Stimulated activated CD4-positive, alpha-beta T cell treated with anti-CD3 and anti-CD28 coated beads, Interleukin-1b, Interleukin-23, amount 100 ng/mL, for 1 hour (primary cell): ENCODE measurements at regions not wholly inside any gene's neighbourhood (a gene's known extent, or its start where the extent isn't known, plus 50 kb on each side); places are given as distances from the start of the nearest gene placed in this dataset.

Experiments used
- DNase-seq, 2 donors: peaks; one replicate each; pipeline ENCODE4 v3.0.0-alpha.2; 2020; ENCODE audit warnings: low read depth in 2 of 2

DNA sequence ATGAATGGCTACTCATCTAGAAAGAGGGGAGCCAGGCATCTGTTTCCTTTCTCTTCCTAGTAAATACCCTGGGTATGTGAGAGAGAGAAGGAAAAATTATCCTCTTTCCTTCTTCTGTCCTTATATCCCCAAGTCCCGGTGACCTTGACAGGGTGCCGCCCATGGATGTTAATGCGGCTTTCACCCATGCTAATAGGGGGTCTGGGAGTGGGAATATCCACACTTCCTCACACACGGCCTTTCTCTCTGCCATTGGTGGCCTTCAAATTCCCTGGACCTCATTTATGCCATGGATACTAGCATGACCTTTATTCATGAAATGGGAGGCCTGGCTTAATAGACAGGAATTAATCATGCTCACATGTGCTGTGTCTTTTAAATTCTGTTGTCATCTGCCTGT is 159.0 kb upstream of the NOX3 start:
- no peak for DNase-seq

DNA sequence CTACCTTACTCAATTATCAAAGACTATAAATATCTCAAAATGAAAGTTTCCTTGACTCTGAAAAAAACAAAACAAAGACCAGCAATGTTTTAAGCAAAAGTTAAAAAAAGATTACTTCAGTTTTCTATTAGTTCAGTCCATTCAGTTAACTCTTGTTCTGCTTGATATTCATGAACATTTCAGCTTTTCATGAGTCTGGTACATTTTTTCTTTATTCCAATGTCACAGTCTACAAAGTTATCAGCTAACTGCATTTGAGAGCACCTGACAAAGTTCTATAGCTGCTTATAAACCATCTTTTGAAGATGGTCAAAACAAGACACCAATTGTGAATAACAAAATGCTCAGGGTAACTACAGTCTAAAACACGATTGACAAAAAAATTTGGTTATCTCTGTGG is 156.1 kb upstream of the NOX3 start:
- DNase-seq, result no peak

DNA sequence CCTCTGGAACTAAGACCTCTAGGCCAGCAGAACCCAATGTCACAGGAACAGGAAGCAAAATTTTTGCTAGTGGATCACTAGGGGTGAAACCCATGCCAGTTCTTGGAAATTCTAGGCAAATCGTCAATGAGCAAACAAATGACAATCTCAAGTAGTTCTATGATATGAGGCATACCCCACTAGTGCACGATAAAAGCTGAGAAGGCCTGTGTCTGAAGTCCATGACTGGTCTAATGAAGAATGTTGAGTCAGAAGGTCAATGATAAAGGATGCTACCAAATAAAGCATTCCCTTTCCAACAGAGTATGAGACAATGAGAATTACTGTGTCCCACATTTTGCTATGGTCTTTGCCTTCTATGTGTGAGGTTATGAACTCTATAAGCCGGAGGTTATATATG is 149.4 kb upstream of the NOX3 start:
- no peak for DNase-seq

DNA sequence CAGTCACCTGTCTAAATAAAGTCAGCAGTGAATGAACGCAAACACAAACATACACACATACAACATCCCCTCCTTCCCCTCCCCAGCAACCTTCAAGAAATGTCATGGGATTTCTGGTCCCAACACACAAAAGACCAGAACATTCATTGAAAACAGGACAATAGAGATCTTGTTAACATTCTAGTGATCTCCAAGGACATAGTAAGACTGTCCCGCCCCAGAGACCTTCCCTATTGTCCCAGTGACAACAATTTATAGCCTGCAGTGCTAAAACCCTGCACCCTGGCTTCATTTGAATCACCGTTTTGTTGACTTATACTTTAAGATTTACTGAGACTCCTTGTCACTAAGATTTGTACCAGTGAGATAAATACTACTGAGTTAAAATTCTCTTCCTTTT is 143.9 kb upstream of the NOX3 start:
- DNase-seq, result no peak

DNA sequence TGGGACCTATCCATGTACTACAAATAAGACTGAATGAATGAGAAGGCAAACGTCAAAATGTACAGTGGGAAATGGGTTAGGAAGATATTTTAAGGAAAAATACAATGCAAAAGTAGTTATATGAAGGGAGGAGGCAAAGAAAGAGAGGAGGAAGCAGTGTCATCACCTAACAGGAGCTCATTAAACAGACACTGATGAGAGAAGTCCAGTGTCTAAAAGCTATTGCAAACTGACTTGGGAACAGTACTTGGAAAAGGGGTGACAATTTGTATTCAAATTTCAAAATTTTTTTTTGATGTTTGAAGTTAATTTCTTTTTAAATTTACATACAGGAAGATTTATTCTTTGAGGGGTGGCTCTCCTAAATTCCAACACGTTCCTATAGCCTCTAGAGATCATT is 143.5 kb upstream of the NOX3 start:
- DNase-seq, result no peak

DNA sequence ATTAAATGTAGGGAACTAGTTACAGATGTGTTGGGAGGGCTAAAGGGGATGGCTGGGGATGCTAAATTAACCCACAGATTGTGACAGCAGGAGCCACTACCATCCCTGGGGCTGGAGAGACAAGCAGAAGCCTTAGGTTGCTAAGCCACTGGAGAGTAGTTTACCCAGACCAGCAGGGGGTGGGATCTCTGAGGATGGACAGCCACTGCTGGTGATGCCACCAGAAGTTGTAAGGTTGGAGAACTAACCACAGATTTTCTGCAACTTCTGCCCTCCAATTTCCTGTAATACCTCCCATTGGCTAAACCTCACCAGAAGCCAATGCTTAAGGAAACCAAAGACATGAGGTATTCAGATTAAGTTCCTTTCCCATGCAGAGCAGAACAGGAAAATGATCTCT is 139.6 kb upstream of the NOX3 start:
- DNase-seq, result no peak

DNA sequence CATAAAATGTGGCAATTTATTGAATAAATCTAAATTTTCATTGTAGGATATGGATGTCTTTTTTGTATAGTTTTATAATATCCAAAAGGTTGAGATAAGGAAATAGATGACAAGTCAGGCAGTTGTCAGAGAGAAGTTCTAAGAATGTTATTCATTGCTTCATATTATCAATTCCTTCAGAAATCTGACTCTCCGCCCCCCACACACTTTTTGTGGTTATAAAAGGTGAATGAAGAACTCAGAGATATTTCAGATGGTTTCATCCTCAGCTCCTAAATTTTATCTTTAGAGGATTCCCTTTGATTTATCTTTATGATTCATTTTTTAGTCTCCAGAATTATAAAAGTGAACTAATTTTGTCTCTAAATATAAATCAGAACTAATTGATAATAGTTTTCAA is 136.1 kb upstream of the NOX3 start:
- no peak for DNase-seq

DNA sequence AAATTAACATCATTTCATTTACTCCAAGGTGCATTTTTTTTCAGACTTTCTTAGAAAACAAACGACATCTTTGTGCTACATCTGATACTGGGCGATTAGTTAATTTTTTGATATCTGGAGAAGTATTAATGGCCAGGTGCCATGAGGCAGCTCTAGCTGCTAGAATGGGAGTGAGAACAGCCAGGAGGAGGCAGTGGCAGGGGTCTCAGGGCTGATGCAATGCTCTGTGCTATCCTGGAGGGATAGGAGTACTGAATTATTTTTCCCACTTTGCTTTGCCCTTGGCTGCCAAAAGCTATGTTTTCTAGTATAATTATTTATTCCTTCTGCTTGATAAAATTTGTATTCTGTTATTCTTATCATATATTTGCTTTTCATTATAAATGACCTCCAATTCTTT is 133.6 kb upstream of the NOX3 start:
- DNase-seq, result no peak

DNA sequence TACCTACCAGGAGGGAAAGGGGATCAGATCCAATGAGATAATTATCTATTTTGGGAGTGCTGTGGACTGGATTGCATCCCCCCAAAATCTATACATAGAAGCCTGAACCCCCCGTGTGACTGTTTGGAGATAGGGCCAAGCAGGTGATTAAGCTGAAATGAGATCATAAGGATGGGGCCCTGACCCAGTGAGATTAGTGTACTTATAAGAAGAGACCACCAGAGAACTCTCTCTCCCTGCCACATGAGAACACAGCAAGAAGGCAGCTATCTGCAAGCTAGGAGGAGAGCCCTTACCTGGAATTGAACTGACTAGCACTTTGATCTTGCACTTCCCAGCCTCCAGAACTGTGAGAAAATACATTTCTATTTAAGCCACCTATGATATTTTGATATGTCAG is 132.2 kb upstream of the NOX3 start:
- no peak for DNase-seq

DNA sequence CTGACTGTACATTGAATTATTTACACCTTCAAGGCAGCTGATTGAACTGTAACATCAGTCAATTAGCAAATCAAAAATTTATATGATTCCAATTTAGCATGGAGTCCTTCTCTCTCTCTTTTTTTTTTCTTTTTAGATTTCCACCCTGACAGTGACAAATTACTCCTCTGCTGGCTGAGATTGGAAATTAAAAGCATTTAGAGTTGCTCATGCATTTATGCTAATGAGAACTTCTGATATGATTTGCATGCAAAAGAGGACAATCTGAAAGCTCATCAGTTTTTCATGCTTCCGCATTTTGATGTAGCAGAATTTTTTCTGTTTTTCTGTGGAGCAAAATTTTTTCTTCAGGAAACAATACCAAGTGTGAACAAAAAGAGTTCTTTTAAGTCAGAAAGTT is 130.5 kb upstream of the NOX3 start:
- no peak for DNase-seq

DNA sequence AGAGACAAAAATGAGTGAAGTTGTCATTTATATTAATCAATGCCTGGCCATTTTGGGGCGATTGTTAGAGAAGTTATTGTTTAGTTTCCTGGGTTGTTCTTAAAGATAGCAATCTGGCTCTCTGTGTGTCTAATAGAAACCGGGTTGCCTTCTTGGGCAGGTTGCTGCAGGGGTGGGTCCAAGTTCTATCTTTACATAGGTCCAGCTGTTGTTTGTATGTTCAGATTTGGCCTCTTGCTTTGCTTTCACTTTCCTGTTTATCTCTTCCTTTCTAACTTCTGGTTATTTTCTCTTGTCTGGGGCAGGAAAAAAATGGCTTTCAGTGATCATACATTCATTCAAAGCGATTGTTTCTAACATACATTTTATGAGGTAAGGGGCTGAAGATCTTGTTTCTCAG is 128.4 kb upstream of the NOX3 start:
- no peak for DNase-seq

DNA sequence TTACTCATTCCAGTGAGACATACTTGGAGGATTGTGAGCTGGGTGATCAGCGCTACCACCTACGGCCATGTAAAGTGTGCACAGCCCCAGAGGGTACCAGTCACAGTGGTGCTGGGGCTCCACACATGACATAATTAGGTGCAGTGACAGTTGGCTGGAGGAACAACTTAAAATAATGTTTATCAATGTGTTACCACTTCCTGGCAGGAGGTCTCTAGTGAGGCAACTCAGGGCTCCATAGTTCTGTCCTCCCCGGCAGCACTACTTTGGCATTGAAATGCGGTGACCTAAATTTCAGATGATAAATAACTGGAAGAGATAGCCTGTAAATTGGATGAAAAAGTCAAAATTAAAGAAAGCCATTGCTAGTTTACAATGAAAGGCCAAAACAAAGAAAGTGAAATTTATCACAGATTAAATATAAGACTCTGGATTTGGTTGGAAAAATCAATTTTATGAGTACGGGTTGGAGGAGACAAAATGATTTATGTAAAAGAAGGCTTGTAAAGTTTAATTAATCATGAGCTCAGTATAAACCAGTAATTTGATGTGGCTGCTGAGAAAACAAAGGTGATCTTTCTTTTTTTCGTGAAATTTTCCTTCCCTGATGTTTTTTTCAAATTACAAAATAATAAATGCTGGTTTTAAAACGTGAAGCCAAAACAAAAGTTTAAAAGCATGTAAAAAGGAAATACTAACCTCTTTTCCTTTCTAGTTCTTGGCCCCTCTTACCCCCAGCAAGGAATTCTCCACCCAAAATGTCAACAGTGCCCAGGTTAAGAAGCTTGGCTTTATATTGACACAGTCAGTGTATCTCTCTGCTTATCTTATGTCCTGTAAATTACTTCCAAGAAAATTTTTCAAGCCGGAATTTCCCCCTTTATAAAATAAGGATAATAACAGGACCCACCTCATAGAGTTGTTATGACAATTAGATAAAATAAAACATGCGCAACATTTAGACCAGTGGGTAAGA is 126.7 kb upstream of the NOX3 start:
- DNase-seq, result no peak

DNA sequence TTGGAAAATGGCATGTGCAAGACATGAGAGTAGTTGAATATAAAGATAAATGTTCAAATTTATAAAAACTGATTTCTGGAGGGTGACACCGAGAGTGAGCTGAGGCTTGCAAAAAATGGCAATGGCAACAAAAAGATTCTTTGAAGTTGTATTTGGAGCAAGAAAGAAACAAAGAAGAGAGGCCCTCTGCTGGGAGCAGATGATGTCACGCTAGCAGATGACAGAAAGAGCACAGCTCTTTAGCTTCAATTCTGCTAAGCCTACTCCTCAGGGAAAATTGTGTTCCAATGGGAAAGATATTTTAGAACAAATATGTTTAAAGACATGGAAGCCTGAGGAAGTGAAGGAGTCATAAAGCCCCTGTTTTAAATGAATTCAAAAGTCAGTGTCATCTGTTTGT is 125.3 kb upstream of the NOX3 start:
- no peak for DNase-seq

DNA sequence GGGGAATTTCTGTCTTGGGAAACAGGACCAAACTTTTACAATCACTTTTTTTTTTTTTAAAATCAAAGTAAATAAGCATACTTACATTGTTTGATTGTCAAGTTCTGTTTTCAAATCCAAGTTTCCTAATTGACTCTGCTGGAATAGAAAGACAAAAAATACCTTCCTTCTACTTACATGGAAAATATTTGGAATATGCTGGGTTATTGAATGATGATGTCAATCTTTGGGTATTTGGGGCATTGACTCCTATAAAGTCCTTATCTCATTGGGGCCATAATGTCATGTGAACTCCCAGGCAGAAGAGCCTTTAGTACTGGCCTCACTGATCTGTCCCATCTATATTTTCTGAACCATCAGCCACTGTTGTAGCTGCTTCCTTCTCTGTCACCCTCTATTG is 122.6 kb upstream of the NOX3 start:
- DNase-seq, result no peak

DNA sequence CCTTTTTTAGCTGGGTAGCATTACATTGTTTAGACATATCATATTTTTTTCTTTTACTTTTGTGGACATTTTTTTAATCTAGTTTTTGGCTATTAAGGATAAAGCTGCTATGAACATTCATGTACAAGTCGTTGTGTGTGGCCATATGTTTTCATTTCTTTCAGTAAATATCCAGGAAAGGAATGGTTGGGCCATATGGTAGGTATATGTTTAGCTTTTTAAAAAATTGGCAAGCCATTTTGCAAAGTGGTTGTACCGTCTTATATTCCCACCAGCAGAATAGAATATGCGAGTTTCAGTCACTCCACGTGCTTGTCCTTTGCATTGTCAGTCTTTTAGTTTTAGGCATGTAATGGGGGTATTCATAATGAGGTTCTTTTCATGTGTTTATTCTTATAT is 106.3 kb upstream of the NOX3 start:
- no peak for DNase-seq

DNA sequence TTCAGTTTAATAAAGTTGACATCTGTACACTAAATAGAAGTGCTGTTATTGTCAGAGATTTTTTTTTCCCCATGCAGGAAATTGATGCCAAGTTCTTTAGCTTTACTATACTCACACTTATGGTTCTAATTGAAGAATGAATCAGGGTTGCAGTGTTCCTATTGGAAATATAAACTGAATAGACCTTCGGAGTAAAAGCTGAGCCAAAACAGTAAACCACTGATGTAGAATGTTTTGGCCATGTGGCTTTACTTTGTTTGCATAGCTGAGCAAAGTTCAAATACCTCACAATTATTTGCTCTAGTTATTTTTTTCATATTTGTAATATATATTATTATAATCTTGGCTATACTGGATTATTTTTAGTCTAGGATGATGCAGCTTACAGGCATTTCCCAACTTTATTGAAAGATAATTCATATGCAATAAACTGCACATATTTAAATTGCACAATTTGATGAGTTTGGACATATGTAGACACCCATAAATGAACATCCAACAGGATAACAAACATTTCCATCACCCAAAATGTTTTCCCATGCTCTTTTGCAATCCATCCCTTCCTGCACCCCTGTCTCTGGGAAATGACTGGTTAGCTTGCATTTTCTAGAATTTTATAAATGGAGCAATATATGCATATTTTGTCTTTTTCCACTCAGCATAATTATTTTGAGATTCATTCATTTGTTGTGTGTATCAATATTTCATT is 105.8 kb upstream of the NOX3 start:
- DNase-seq, result no peak

DNA sequence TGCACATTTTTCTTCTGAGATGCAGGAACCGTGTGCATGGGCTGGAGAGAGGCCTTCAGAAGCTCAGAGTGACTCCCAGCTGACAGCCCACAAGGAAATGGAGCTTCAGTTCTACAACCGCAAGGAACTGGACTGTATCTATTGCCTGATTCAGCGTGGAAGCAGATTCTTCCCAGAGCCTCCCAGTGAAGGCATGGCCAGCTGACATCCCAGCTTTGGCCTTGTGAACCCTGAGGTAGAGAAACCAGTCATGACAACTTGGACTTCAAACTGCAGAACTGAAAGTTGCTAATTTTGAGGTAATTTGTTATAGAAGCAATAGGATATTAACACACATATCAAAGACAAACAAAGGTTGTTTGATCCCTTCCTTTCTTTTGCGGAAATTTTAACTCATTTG is 94.3 kb upstream of the NOX3 start:
- DNase-seq, result no peak

DNA sequence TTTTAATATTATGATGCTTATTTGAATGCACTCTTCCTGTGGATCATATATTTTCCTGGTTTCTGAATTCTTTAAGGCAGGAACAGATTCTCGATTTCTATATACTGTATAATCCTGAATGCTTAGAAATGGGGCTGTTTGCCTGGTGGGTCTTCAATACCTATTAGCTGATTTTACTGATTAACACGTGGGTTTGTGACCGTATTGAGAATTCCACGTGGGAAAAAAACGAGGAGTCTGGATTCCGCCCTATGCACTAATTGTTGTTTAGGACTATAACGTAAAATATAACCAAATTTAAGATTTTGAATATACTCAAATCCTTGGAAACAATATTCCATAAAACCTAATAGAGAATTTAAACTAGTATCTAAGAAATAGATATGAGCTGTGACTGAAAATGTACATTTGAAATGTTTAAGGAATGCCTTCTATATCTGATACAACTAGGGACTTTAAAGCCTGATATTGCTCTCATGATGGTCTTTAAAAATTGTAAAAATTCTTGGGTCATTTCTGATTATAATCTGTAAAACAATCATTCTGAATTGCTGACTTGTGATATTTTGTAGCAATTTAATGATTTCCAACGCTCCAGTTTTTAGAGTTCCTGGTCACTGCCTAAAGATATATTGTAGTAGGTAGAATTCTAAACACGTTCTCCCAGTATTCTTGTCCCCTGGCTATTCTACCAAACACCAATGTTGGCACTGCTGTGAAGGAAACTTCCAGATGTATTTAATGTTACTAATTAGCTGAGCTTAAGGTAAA is 93.6 kb upstream of the NOX3 start:
- no peak for DNase-seq

DNA sequence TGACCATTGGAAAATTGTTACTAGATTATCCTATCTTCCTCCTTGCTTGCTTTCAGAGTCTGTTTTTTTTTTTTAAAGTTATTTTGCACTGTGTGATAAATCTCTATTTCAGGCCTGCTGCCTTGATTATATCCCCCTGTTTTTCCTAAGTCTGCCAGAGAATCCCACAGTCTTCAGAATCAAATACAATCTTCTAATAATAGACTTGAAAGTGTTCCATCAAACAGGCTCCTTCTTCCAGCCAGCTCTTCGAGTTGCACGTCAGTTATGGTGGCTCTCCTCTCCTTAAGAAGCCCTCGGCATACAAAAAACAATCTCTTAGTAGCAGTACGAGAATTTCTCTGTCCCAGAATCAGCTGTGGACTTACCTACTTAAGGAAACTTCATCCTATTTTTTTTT is 92.9 kb upstream of the NOX3 start:
- DNase-seq, result no peak

DNA sequence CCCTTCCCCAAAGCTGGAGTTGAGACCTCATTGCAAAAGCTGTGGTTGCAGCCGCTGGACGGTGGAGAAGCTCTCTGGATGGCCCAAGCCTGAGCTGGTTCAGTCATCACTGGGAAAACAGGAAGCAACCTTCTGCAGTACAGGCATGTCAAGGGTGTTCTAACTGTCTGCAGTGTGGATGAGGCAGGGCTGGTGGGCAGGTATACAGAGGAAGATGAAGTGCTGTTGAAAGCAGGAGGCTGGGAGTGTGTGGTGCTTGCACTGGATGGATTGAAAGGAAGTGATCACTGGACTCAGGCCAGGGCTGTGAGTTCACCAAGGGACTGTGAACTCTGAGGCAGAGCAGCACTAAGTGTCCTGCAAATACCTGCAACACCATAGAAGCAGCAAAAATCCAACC is 89.0 kb upstream of the NOX3 start:
- DNase-seq, result no peak

DNA sequence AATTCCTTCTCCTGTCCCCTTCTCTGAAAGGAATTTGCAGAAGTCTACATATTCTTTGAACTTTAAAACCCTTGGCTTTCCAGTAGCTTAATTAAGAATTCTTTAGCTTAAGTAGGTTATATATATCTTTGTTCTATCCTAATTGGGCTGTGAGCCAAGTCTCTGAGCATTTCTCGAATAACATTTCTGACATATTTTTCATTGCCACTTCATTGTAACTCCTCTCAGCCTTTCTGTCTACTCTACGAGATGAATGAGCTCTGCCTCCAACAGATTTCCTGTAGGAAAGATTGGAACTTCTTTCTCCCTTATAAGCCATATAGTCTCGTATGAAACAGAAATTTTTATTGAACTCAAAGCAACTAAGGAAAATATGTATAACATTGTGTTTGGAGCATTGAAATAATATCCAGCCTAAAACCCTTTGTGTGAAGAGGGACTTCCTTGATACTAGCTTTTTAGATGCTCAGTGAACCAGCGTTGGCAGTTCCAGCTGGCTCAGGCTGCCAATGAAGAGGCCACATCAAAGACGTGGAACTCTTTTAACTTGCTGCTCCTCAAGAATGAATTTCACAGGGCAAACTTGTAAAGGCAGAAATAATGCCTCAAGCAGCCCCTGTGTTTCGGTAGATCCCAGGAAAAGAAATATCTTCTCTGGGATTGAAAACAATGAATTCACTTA is 87.7 kb upstream of the NOX3 start:
- no peak for DNase-seq

DNA sequence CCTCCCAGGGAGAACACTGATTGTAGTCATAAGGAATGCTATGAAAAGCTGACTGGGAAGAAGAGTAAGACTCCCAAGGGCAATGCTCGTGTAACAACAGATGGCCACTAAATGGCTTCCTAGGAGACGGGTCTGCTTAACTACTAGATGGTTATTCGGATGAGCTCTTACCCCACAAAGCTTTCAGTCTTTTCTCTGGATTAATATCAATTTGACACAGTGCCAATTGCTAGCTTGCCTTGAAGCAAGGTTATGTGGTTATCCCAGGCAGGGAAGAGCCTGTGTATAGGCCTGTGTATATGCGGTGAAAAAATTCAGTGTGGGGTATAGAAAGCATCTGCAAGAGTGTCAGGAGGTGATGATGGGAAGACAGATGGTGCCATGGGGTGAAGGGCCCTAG is 86.4 kb upstream of the NOX3 start:
- DNase-seq, result no peak
